GM23338 (cell line): ENCODE measurements at regions not wholly inside any gene's neighbourhood (a gene's known extent, or its start where the extent isn't known, plus 50 kb on each side); places are given as distances from the start of the nearest gene placed in this dataset.
A peak's percentile ranks its signal among the peaks of the same experiment; 100 is the strongest.

Source experiments
- ATAC-seq: fragments of 200-7000 bp; cut with Tn5 transposase; 3 replicates; pipeline ENCODE4 v1.9.1; 2020
- DNase-seq: peaks from one replicate; pipeline ENCODE4 v3.0.0-alpha.2; 2015; ENCODE audit warnings: low spot score
- H2AFZ ChIP-seq: fragments of 200-600 bp; sonication (generic); 2 replicates; pipeline ENCODE4 v1.8.0; 2016; ENCODE audit warnings: antibody characterized with exemption, mild to moderate bottlenecking, moderate library complexity
- H3F3A ChIP-seq: fragments of 200-600 bp; sonication (generic); replicated peaks from 2 replicates; pipeline ENCODE4 v1.8.0; 2017; ENCODE audit warnings: antibody characterized with exemption, mixed run types, low read depth
- H3K27ac ChIP-seq: fragments of 200-600 bp; sonication (generic); 2 replicates; pipeline ENCODE4 v1.6.1; 2016; ENCODE audit warnings: low read depth
- H3K27me3 ChIP-seq: fragments of 200-600 bp; sonication (generic); 2 replicates; pipeline ENCODE4 v1.8.0; 2016; ENCODE audit warnings: mild to moderate bottlenecking, mixed run types, moderate library complexity; ENCODE audit not compliant: insufficient read depth
- H3K36me3 ChIP-seq: fragments of 200-600 bp; sonication (generic); 2 replicates; pipeline ENCODE4 v1.8.0; 2016; ENCODE audit warnings: mild to moderate bottlenecking; ENCODE audit not compliant: insufficient read depth
- H3K4me1 ChIP-seq: fragments of 200-600 bp; sonication (generic); 2 replicates; pipeline ENCODE4 v1.8.0; 2016; ENCODE audit warnings: mild to moderate bottlenecking, moderate library complexity; ENCODE audit not compliant: insufficient read depth
- H3K4me2 ChIP-seq: fragments of 200-600 bp; sonication (generic); 2 replicates; pipeline ENCODE4 v1.7.1; 2017; ENCODE audit warnings: mixed run types
- H3K4me3 ChIP-seq: fragments of 200-600 bp; sonication (generic); 2 replicates; pipeline ENCODE4 v1.6.1; 2016; ENCODE audit warnings: mixed run types
- H3K79me2 ChIP-seq: fragments of 200-600 bp; sonication (generic); replicated peaks from 2 replicates; pipeline ENCODE4 v1.8.0; 2017; ENCODE audit warnings: mild to moderate bottlenecking; ENCODE audit not compliant: insufficient read depth
- H3K9me2 ChIP-seq: fragments of 200-600 bp; sonication (generic); 2 replicates; pipeline ENCODE4 v1.8.0; 2017; ENCODE audit not compliant: insufficient read depth
- H4K20me1 ChIP-seq: fragments of 200-600 bp; sonication (generic); replicated peaks from 2 replicates; pipeline ENCODE4 v1.8.0; 2017; ENCODE audit warnings: mild to moderate bottlenecking; ENCODE audit not compliant: insufficient read depth
- H3K27ac Mint-ChIP-seq: 2 replicates; pipeline ENCODE4 v1.8.0; 2020; ENCODE audit warnings: inconsistent platforms, mild to moderate bottlenecking, moderate library complexity, mixed read lengths
- H3K27me3 Mint-ChIP-seq: 3 replicates; pipeline ENCODE4 v1.8.0; 2022; ENCODE audit warnings: low read depth, mild to moderate bottlenecking, moderate library complexity, mixed read lengths, inconsistent platforms; ENCODE audit not compliant: insufficient read depth, poor library complexity
- H3K36me3 Mint-ChIP-seq: 3 replicates; pipeline ENCODE4 v1.8.0; 2021; ENCODE audit warnings: low read depth, mild to moderate bottlenecking, inconsistent platforms, moderate library complexity, mixed read lengths
- H3K4me1 Mint-ChIP-seq: 3 replicates; pipeline ENCODE4 v1.8.0; 2020; ENCODE audit warnings: mild to moderate bottlenecking, inconsistent platforms, mixed read lengths
- H3K4me3 Mint-ChIP-seq: 3 replicates; pipeline ENCODE4 v1.8.0; 2021; ENCODE audit warnings: moderate library complexity, mild to moderate bottlenecking, inconsistent platforms, mixed read lengths
- H3K9me3 Mint-ChIP-seq: 3 replicates; pipeline ENCODE4 v1.8.0; 2020; ENCODE audit warnings: moderate library complexity, mild to moderate bottlenecking, inconsistent platforms, mixed read lengths
- CREB1 ChIP-seq: fragments of 250-450 bp; sonication (Bioruptor Pico); IDR thresholded peaks from 2 replicates; pipeline ENCODE4 v1.5.0; 2020; ENCODE audit warnings: low read depth, mild to moderate bottlenecking, moderate library complexity
- EZH2 ChIP-seq: fragments of 200-600 bp; sonication (generic); IDR thresholded peaks from one replicate; pipeline ENCODE4 v1.8.0; 2017; ENCODE audit warnings: antibody characterized with exemption, mild to moderate bottlenecking, low read depth; ENCODE audit not compliant: unreplicated experiment
- EZH2phosphoT487 ChIP-seq: fragments of 200-600 bp; sonication (generic); IDR thresholded peaks from one replicate; pipeline ENCODE4 v1.8.1; 2018; ENCODE audit warnings: antibody characterized with exemption; ENCODE audit not compliant: unreplicated experiment
- JUNB ChIP-seq: IDR thresholded peaks from one replicate; pipeline ENCODE4 v1.6.1; 2016; ENCODE audit warnings: antibody characterized with exemption; ENCODE audit not compliant: unreplicated experiment
- NANOG ChIP-seq: IDR thresholded peaks from 2 replicates; pipeline ENCODE4 v1.6.1; 2016; ENCODE audit warnings: antibody characterized with exemption, borderline replicate concordance
- POLR2AphosphoS5 ChIP-seq: IDR thresholded peaks from 2 replicates; pipeline ENCODE4 v1.6.1; 2016; ENCODE audit warnings: antibody characterized with exemption, low read depth
- ZNF114 ChIP-seq: fragments of 250-450 bp; sonication (Bioruptor Pico); IDR thresholded peaks from 2 replicates; pipeline ENCODE4 v1.5.0; 2020; ENCODE audit warnings: mild to moderate bottlenecking, moderate library complexity
- TF ChIP-seq, protein P1 (sequence below): fragments of 250-450 bp; sonication (Bioruptor Pico); IDR thresholded peaks from 2 replicates; pipeline ENCODE4 v1.5.0; 2020; ENCODE audit warnings: mild to moderate bottlenecking, moderate library complexity
- TF ChIP-seq, protein P2 (sequence below), 2 experiments: fragments of 200-600 bp in 1 of 2; sonication (generic) in 1 of 2; conservative IDR thresholded peaks; 2 replicates each; pipeline versions ENCODE4 v1.5.1 to v1.6.1; 2016 to 2017; ENCODE audit warnings: antibody characterized with exemption in 2 of 2, low read depth in 2 of 2, mild to moderate bottlenecking in 2 of 2, moderate library complexity in 1 of 2

DNA sequence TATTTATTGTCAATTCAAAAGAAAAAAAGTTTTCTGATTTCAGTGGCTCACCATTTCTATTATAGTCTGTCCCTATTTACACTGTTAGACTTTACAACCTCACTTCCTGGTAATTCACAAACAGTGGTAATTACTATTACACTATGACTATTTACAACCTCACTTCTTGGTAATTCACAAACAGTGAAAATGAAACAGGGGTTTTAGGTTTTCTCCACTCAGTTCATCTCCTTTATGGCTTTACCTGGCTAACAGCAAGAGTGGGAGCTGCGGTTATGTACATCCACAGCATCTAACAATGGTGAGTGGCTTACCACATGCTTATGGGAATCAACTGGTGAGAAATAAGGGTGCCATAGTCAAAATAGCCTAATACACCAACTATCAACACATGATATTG lies 166.4 kb downstream of the CASP12 start (continued):
- TF ChIP-seq, protein P1, sequence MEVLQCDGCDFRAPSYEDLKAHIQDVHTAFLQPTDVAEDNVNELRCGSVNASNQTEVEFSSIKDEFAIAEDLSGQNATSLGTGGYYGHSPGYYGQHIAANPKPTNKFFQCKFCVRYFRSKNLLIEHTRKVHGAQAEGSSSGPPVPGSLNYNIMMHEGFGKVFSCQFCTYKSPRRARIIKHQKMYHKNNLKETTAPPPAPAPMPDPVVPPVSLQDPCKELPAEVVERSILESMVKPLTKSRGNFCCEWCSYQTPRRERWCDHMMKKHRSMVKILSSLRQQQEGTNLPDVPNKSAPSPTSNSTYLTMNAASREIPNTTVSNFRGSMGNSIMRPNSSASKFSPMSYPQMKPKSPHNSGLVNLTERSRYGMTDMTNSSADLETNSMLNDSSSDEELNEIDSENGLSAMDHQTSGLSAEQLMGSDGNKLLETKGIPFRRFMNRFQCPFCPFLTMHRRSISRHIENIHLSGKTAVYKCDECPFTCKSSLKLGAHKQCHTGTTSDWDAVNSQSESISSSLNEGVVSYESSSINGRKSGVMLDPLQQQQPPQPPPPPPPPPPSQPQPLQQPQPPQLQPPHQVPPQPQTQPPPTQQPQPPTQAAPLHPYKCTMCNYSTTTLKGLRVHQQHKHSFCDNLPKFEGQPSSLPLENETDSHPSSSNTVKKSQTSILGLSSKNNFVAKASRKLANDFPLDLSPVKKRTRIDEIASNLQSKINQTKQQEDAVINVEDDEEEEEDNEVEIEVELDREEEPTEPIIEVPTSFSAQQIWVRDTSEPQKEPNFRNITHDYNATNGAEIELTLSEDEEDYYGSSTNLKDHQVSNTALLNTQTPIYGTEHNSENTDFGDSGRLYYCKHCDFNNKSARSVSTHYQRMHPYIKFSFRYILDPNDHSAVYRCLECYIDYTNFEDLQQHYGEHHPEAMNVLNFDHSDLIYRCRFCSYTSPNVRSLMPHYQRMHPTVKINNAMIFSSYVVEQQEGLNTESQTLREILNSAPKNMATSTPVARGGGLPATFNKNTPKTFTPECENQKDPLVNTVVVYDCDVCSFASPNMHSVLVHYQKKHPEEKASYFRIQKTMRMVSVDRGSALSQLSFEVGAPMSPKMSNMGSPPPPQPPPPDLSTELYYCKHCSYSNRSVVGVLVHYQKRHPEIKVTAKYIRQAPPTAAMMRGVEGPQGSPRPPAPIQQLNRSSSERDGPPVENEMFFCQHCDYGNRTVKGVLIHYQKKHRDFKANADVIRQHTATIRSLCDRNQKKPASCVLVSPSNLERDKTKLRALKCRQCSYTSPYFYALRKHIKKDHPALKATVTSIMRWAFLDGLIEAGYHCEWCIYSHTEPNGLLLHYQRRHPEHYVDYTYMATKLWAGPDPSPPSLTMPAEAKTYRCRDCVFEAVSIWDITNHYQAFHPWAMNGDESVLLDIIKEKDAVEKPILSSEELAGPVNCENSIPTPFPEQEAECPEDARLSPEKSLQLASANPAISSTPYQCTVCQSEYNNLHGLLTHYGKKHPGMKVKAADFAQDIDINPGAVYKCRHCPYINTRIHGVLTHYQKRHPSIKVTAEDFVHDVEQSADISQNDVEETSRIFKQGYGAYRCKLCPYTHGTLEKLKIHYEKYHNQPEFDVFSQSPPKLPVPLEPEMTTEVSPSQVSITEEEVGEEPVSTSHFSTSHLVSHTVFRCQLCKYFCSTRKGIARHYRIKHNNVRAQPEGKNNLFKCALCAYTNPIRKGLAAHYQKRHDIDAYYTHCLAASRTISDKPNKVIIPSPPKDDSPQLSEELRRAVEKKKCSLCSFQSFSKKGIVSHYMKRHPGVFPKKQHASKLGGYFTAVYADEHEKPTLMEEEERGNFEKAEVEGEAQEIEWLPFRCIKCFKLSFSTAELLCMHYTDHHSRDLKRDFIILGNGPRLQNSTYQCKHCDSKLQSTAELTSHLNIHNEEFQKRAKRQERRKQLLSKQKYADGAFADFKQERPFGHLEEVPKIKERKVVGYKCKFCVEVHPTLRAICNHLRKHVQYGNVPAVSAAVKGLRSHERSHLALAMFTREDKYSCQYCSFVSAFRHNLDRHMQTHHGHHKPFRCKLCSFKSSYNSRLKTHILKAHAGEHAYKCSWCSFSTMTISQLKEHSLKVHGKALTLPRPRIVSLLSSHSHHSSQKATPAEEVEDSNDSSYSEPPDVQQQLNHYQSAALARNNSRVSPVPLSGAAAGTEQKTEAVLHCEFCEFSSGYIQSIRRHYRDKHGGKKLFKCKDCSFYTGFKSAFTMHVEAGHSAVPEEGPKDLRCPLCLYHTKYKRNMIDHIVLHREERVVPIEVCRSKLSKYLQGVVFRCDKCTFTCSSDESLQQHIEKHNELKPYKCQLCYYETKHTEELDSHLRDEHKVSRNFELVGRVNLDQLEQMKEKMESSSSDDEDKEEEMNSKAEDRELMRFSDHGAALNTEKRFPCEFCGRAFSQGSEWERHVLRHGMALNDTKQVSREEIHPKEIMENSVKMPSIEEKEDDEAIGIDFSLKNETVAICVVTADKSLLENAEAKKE (CRISPR knock-in tag), result no peak

DNA sequence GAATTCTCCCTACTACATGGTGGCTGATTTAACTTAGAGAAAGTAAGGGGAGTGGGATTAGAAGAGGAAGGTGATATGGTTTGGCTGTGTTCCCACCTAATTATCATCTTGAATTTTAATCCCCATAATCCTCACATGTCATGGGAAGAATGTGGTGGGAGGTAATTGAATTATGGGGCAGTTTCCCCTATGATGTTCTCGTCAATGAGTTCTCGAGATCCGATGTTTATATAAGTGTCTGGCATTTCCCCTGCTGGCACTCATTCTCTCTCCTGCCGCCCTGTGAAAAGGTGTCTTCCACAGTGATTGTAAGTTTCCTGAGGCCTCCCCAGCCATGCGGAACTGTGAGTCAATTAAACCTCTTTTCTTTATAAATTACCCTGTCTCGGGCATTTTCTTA lies 169.3 kb downstream of the CASP12 start:
- Histone ChIP-seq H3K4me3 (no peak overlapping the region), H3K27ac (no peak overlapping the region), H3K9me2 (no peaks in the 10 kb centered on the region), H3K79me2 (no peaks in the 10 kb centered on the region), H3K4me2 (no peak overlapping the region), H2AFZ (peak overlapping the region; percentile 72), H3K36me3 (no peaks in the 10 kb centered on the region), H4K20me1 (no peaks in the 10 kb centered on the region), H3K4me1 (peaks cover 15% of the 10 kb centered on the region; the same call in 1 of the 2 replicates), H3F3A (no peaks in the 10 kb centered on the region), H3K27me3 (no peaks in the 10 kb centered on the region)
- no peak for ATAC-seq
- Mint-ChIP-seq H3K36me3 (no peaks in the 10 kb centered on the region), H3K4me1 (peaks cover 7% of the 10 kb centered on the region; the same call in 2 of the 3 replicates), H3K9me3 (no peaks in the 10 kb centered on the region), H3K4me3 (no peak overlapping the region), H3K27me3 (no peaks in the 10 kb centered on the region), H3K27ac (no peak overlapping the region)
- DNase-seq, result no peak
- TF ChIP-seq JUNB (no peak), NANOG (no peak), EZH2phosphoT487 (no peak), ZNF114 (CRISPR knock-in tag) (no peak), CREB1 (CRISPR knock-in tag) (no peak), EZH2 (no peak), POLR2AphosphoS5 (no peak)
- TF ChIP-seq, protein P1 (CRISPR knock-in tag), result no peak
- TF ChIP-seq, protein P2, sequence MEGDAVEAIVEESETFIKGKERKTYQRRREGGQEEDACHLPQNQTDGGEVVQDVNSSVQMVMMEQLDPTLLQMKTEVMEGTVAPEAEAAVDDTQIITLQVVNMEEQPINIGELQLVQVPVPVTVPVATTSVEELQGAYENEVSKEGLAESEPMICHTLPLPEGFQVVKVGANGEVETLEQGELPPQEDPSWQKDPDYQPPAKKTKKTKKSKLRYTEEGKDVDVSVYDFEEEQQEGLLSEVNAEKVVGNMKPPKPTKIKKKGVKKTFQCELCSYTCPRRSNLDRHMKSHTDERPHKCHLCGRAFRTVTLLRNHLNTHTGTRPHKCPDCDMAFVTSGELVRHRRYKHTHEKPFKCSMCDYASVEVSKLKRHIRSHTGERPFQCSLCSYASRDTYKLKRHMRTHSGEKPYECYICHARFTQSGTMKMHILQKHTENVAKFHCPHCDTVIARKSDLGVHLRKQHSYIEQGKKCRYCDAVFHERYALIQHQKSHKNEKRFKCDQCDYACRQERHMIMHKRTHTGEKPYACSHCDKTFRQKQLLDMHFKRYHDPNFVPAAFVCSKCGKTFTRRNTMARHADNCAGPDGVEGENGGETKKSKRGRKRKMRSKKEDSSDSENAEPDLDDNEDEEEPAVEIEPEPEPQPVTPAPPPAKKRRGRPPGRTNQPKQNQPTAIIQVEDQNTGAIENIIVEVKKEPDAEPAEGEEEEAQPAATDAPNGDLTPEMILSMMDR (conservative IDR thresholded peaks at IDR 0.05; ENCODE audit: low read depth in 2 of 2), result no peak
